ENCODE measurements at regions not wholly inside any gene's neighbourhood (a gene's known extent, or its start where the extent isn't known, plus 50 kb on each side); places are given as distances from the start of the nearest gene placed in this dataset.

- no peak for DNase-seq (ENCODE audit: low spot score)
- Mint-ChIP-seq H3K27ac (ENCODE audit: unreplicated experiment) (no peak overlapping the region), H3K27me3 (ENCODE audit: low read depth) (no peaks in the 10 kb centered on the region), H3K4me1 (ENCODE audit: low read depth) (peaks cover 16% of the 10 kb centered on the region), H3K4me3 (ENCODE audit: unreplicated experiment) (no peak overlapping the region), H3K9me3 (ENCODE audit: low read depth) (peaks cover 13% of the 10 kb centered on the region), H3K36me3 (ENCODE audit: low read depth) (peaks cover 2% of the 10 kb centered on the region)
- no peak for TF ChIP-seq CTCF (IDR thresholded peaks at IDR 0.05)
Measured at GRCh38 chr1:219266524-219266923, 92.8 kb downstream of the LYPLAL1 start.

GRCh38 chr1:219265026-219265515 is 91.4 kb downstream of the LYPLAL1 start:
- peaks cover 4% of the 10 kb centered on the region for H3K36me3 Mint-ChIP-seq (ENCODE audit: low read depth)
- H3K27me3 Mint-ChIP-seq (ENCODE audit: low read depth): no peaks in the 10 kb centered on the region
- TF ChIP-seq CTCF (IDR thresholded peaks at IDR 0.05): no peak
- H3K9me3 Mint-ChIP-seq (ENCODE audit: low read depth): peaks cover 20% of the 10 kb centered on the region
- no peak for DNase-seq (ENCODE audit: low spot score)
- H3K4me3 Mint-ChIP-seq (ENCODE audit: unreplicated experiment): no peak overlapping the region
- H3K4me1 Mint-ChIP-seq (ENCODE audit: low read depth): peaks cover 10% of the 10 kb centered on the region
- no peak overlapping the region for H3K27ac Mint-ChIP-seq (ENCODE audit: unreplicated experiment)

GRCh38 chr1:219264561-219264960 is 90.9 kb downstream of the LYPLAL1 start:
- no peaks in the 10 kb centered on the region for H3K27me3 Mint-ChIP-seq (ENCODE audit: low read depth)
- H3K27ac Mint-ChIP-seq (ENCODE audit: unreplicated experiment): no peak overlapping the region
- no peak overlapping the region for H3K4me3 Mint-ChIP-seq (ENCODE audit: unreplicated experiment)
- no peak for DNase-seq (ENCODE audit: low spot score)
- H3K9me3 Mint-ChIP-seq (ENCODE audit: low read depth): peaks cover 22% of the 10 kb centered on the region
- TF ChIP-seq CTCF (IDR thresholded peaks at IDR 0.05): no peak
- peaks cover 4% of the 10 kb centered on the region for H3K36me3 Mint-ChIP-seq (ENCODE audit: low read depth)
- H3K4me1 Mint-ChIP-seq (ENCODE audit: low read depth): peaks cover 10% of the 10 kb centered on the region
